Common myeloid progenitor, CD34-positive (primary cell): ENCODE measurements at regions not wholly inside any gene's neighbourhood (a gene's known extent, or its start where the extent isn't known, plus 50 kb on each side); places are given as distances from the start of the nearest gene placed in this dataset.
A peak's percentile ranks its signal among the peaks of the same experiment; 100 is the strongest.

Experiments used
- CTCF ChIA-PET: fragments of 350-600 bp; sonication (Branson Sonifier 250); formaldehyde crosslinking; loops from one replicate; lab custom pipeline; 2021; ENCODE audit warnings: antibody characterized with exemption; lab: Charles Lee
- POLR2A ChIA-PET: fragments of 350-600 bp; sonication (Branson Sonifier 250); formaldehyde crosslinking; loops from one replicate; lab custom pipeline; 2021; ENCODE audit warnings: antibody characterized with exemption; lab: Charles Lee
- DNase-seq, 3 donors: peaks; one replicate each; pipeline versions ENCODE4 v3.0.0 to v3.0.0-alpha.2; 2013
- H3K27ac ChIP-seq, 2 experiments: 1 replicate in 1 of 2; 2 replicates in 1 of 2; pipeline ENCODE4 v1.7.0; 2013; ENCODE audit warnings: inconsistent platforms in 2 of 2, low read length in 2 of 2, mild to moderate bottlenecking in 2 of 2, low read depth in 1 of 2, moderate library complexity in 1 of 2; ENCODE audit not compliant: severe bottlenecking in 2 of 2, insufficient read depth in 1 of 2, poor library complexity in 1 of 2
- H3K27me3 ChIP-seq, 5 experiments: replicated peaks in 2 of 5; 1 replicate in 3 of 5; 2 replicates in 2 of 5; pipeline versions ENCODE4 v1.6.1 to v1.7.0; 2013; ENCODE audit warnings: low read length in 4 of 5, mild to moderate bottlenecking in 2 of 5, moderate library complexity in 2 of 5, inconsistent platforms in 1 of 5; ENCODE audit not compliant: insufficient read depth in 5 of 5, control insufficient read depth in 4 of 5
- H3K36me3 ChIP-seq, 4 experiments: 1 replicate in 2 of 4; 2 replicates in 2 of 4; pipeline versions ENCODE4 v1.6.1 to v1.7.0; 2013; ENCODE audit warnings: low read length in 3 of 4, control low read depth in 1 of 4, mild to moderate bottlenecking in 1 of 4; ENCODE audit not compliant: control insufficient read depth in 4 of 4, insufficient read depth in 4 of 4
- H3K4me1 ChIP-seq, 4 experiments: 1 replicate in 3 of 4; 2 replicates in 1 of 4; pipeline versions ENCODE4 v1.6.1 to v1.7.1; 2013; ENCODE audit warnings: low read length in 3 of 4, mild to moderate bottlenecking in 3 of 4, control low read depth in 1 of 4, inconsistent platforms in 1 of 4, moderate library complexity in 1 of 4; ENCODE audit not compliant: control insufficient read depth in 4 of 4, insufficient read depth in 4 of 4; ENCODE audit errors: control extremely low read depth in 1 of 4
- H3K4me3 ChIP-seq, 7 experiments: 1 replicate in 4 of 7; 2 replicates in 3 of 7; pipeline versions ENCODE4 v1.5.1 to v1.7.0; 2013; ENCODE audit warnings: mild to moderate bottlenecking in 7 of 7, low read length in 6 of 7, moderate library complexity in 6 of 7, inconsistent platforms in 2 of 7, low read depth in 2 of 7, control low read depth in 1 of 7; ENCODE audit not compliant: insufficient read depth in 4 of 7, control insufficient read depth in 1 of 7; ENCODE audit errors: extremely low read depth in 1 of 7
- H3K9me3 ChIP-seq, 5 experiments: 1 replicate in 4 of 5; 2 replicates in 1 of 5; pipeline versions ENCODE4 v1.6.1 to v1.7.1; 2013; ENCODE audit warnings: low read length in 4 of 5, mild to moderate bottlenecking in 2 of 5, inconsistent platforms in 1 of 5, low read depth in 1 of 5, moderate library complexity in 1 of 5; ENCODE audit not compliant: control insufficient read depth in 4 of 5, insufficient read depth in 2 of 5; ENCODE audit errors: control extremely low read depth in 1 of 5
- WGBS: methylation state at CpG from one replicate; pipeline ENCODE4 v1.1.5; 2013; ENCODE audit not compliant: insufficient coverage; 5-methylcytosine and 5-hydroxymethylcytosine counted together

DNA sequence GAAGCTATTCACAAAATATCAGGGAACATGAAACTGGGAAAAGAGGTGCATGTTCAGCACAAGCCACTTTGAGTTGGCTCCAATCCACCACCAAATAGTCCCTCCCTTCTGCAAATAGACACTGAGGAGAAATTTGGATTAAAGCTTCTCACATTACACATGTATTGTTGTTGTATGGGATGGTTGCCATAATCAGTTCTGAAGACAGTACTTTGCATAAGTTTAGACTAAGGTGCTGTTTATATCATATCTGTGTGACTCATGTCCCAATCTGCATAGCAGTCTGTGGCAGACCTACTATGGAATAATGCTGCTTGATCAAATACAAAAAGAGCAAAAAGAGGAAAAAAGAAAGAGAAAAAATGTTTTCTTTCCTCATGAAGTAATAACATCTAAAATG is 376.7 kb upstream of the DDI1 start:
- H3K9me3 ChIP-seq, result no peaks in the 10 kb centered on the region
- H3K4me1 ChIP-seq, result peaks cover 0 to 7% (median 5%) of the 10 kb centered on the region in 4 experiments
- no peaks in the 10 kb centered on the region for H3K36me3 ChIP-seq
- no peak overlapping the region for H3K4me3 ChIP-seq
- no peaks in the 10 kb centered on the region for H3K27me3 ChIP-seq
- no peak overlapping the region for H3K27ac ChIP-seq
- ChIA-PET CTCF (no interaction called here), POLR2A (no interaction called here)
- no peak for DNase-seq

GRCh38 chr11:103661185-103661584 is 375.3 kb upstream of the DDI1 start:
- ChIA-PET POLR2A (no interaction called here), CTCF (no interaction called here)
- peaks cover 0 to 7% (median 5%) of the 10 kb centered on the region in 4 experiments for H3K4me1 ChIP-seq
- H3K27ac ChIP-seq, result no peak overlapping the region
- no peak overlapping the region for H3K4me3 ChIP-seq
- H3K9me3 ChIP-seq, result no peaks in the 10 kb centered on the region
- DNase-seq, result no peak
- no peaks in the 10 kb centered on the region for H3K27me3 ChIP-seq
- no peaks in the 10 kb centered on the region for H3K36me3 ChIP-seq

DNA sequence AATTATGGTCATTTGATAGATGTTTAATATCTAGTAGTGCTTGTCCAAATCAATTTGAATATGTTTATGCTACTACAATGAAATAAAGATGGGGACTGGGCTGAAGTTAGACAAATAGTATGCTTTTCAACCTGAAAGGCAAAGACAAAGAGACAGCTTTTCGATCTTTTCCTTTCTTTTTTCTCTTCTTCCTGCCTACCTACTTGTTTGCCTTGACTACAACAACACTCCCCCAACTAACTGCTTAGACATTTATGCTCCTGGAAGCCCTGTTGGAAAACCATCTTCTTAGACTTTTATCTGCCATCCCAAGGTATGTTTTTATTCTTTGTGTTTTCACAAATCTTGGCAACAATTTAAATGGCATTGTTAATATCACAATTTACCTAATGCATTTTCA is 374.4 kb upstream of the DDI1 start:
- H3K4me1 ChIP-seq, result peaks cover 0 to 7% (median 5%) of the 10 kb centered on the region in 4 experiments
- POLR2A ChIA-PET, result no interaction called here
- no peak for DNase-seq
- no peaks in the 10 kb centered on the region for H3K9me3 ChIP-seq
- no peak overlapping the region for H3K27ac ChIP-seq
- WGBS, result 0% methylated on average over 1 of the region's 1 CpG
- CTCF ChIA-PET, result interaction anchor here (1.2 kb wide), 1 partner anchor 20 kb away, joined by 6 read pairs; no protein-coding TSS in a partner anchor
- no peaks in the 10 kb centered on the region for H3K27me3 ChIP-seq
- no peaks in the 10 kb centered on the region for H3K36me3 ChIP-seq
- H3K4me3 ChIP-seq, result no peak overlapping the region

DNA sequence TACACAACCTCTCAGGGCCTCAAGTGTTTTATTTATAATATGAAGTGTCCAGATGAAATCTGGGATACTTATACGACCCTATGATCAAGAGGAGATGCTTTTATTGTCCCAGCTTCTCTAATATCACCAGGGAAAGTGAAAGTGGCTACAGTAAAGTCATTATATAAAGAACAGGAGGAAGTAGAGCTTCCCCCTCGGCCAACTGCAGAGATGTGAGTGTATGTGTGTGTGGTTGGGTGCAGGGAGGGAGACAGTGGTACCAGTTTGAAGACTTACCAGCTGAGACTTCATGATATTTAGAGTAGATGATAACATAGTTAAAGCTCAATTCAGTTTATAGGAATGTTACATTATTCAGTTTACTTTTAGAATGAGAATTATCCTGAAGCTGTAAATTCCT is 373.6 kb upstream of the DDI1 start:
- ChIA-PET CTCF (interaction anchor here (0.6 to 1.2 kb wide), 2 partner anchors 19 to 501 kb away, joined by 3 to 6 read pairs; partner anchors contain the start of gene PDGFD), POLR2A (no interaction called here)
- H3K27me3 ChIP-seq, result no peaks in the 10 kb centered on the region
- H3K4me3 ChIP-seq, result peak overlapping the region in 3 of 7 experiments; percentile 31 to 44 (median 34)
- H3K27ac ChIP-seq, result peak overlapping the region in 1 of 2 experiments; percentile 63
- H3K36me3 ChIP-seq, result no peaks in the 10 kb centered on the region
- no peaks in the 10 kb centered on the region for H3K9me3 ChIP-seq
- DNase-seq, result peak; percentile 36 to 90 (median 83)
- peaks cover 0 to 7% (median 5%) of the 10 kb centered on the region in 4 experiments for H3K4me1 ChIP-seq
- 0% methylated on average over 1 of the region's 2 CpGs for WGBS

DNA sequence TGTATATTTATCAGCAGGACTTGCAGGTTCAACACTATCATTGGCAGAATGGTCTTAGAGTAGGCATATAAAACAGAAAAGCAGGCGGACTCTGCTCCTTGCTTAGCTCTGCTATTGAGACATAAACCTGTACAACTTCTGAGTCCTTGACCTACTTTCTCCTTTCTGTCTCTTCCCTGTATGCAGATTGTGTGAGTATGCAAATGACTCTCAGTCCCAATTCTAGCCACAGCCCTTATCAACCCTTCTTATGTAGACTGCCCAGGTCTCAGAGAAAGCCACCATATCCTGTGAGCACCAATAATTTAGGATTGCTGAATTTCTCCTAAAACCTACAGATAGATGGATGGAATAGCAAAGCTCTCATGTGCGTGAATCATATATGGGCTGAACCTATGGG is 367.6 kb upstream of the DDI1 start:
- DNase-seq, result no peak
- Histone ChIP-seq H3K36me3 (no peaks in the 10 kb centered on the region), H3K4me1 (no peaks in the 10 kb centered on the region), H3K9me3 (no peaks in the 10 kb centered on the region), H3K27ac (no peak overlapping the region), H3K4me3 (no peak overlapping the region), H3K27me3 (no peaks in the 10 kb centered on the region)
- CTCF ChIA-PET, result no interaction called here
- POLR2A ChIA-PET, result interaction anchor here (0.5 kb wide), 1 partner anchor 225 kb away, joined by 3 read pairs; no protein-coding TSS in a partner anchor
- WGBS, result 100% methylated on average over 2 of the region's 2 CpGs

GRCh38 chr11:103671143-103671651 is 365.2 kb upstream of the DDI1 start:
- H3K36me3 ChIP-seq, result no peaks in the 10 kb centered on the region
- no peak overlapping the region for H3K27ac ChIP-seq
- H3K27me3 ChIP-seq, result no peaks in the 10 kb centered on the region
- ChIA-PET POLR2A (no interaction called here), CTCF (interaction anchor here (2.1 kb wide), 1 partner anchor 11 kb away, joined by 9 read pairs; no protein-coding TSS in a partner anchor)
- DNase-seq, result no peak
- WGBS, result 70% methylated on average over 2 of the region's 2 CpGs
- no peak overlapping the region for H3K4me3 ChIP-seq
- H3K9me3 ChIP-seq, result no peaks in the 10 kb centered on the region
- H3K4me1 ChIP-seq, result no peaks in the 10 kb centered on the region

DNA sequence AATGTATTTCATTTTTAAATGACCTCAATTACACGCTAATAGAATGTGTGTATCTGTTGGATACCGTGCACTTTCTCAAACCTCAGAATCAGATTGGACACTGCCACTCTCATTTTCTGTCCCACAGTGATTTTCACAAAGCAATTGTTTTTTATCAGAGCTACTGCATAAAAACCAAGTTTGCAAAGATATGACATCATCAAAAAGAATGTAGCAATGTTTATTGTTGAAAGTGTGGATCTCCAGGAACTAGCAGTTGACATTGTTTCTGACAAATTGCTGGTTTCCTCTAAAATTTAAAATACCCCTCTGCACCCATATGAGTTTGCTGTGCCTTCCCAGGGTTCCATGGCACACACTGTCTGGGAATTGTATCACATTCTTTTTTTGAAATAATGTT is 362.7 kb upstream of the DDI1 start:
- ChIA-PET CTCF (no interaction called here), POLR2A (interaction anchor here (0.6 kb wide), 1 partner anchor 36 kb away, joined by 3 read pairs; no protein-coding TSS in a partner anchor)
- Histone ChIP-seq H3K9me3 (no peaks in the 10 kb centered on the region), H3K4me3 (no peak overlapping the region), H3K27ac (no peak overlapping the region), H3K27me3 (no peaks in the 10 kb centered on the region), H3K36me3 (no peaks in the 10 kb centered on the region), H3K4me1 (no peaks in the 10 kb centered on the region)
- no CpG with 5 or more reads among the region's 2 CpGs for WGBS
- no peak for DNase-seq
